ENCODE measurements at regions not wholly inside any gene's neighbourhood (a gene's known extent, or its start where the extent isn't known, plus 50 kb on each side); places are given as distances from the start of the nearest gene placed in this dataset.

- ChIA-PET POLR2A (ENCODE audit: unreplicated experiment) (no interaction called here), CTCF (no interaction called here)
- no peak overlapping the region for H3K9ac ChIP-seq (ENCODE audit: low read length)
- no peak for ATAC-seq
- H3F3A ChIP-seq (ENCODE audit: low read length, unreplicated experiment), result no peaks in the 10 kb centered on the region
- intact Hi-C loops (cut with micrococcal nuclease), result no loop called here
- no peak for DNase-seq
- H3K27ac ChIP-seq (ENCODE audit: low read length), result no peak overlapping the region
- no peaks in the 10 kb centered on the region for H3K36me3 ChIP-seq (ENCODE audit: low read depth, low read length)
- no peaks in the 10 kb centered on the region for H3K4me1 ChIP-seq (ENCODE audit: insufficient read depth, low read length)
- BruUV-seq (replicated peaks), result no TSS peak
- no peaks in the 10 kb centered on the region for H3K9me2 ChIP-seq (replicated peaks; ENCODE audit: low read length)
- no peaks in the 10 kb centered on the region for H3K27me3 ChIP-seq (ENCODE audit: low read length)
- no peaks in the 10 kb centered on the region for H3K79me2 ChIP-seq (ENCODE audit: low read length)
- H3K4me2 ChIP-seq (ENCODE audit: low read length), result no peak overlapping the region
- no peaks in the 10 kb centered on the region for H4K20me1 ChIP-seq (ENCODE audit: low read length)
- TF ChIP-seq EZH2 (IDR thresholded peaks at IDR 0.05; ENCODE audit: low read length, unreplicated experiment) (no peak), CTCF (conservative IDR thresholded peaks at IDR 0.05; ENCODE audit: low read depth, low read length) (no peak), EZH2phosphoT487 (IDR thresholded peaks at IDR 0.05; ENCODE audit: borderline replicate concordance, low read length) (no peak)
- no peaks in the 10 kb centered on the region for H3K9me3 ChIP-seq (ENCODE audit: low read length)
- H2AFZ ChIP-seq (ENCODE audit: low read length), result no peak overlapping the region
- no peak overlapping the region for H3K4me3 ChIP-seq (ENCODE audit: low read length)
Measured at GRCh38 chr6:91013511-91013910, 426.6 kb upstream of the MAP3K7 start.

- Histone ChIP-seq H3K4me2 (ENCODE audit: low read length) (no peak overlapping the region), H3K36me3 (ENCODE audit: low read depth, low read length) (no peaks in the 10 kb centered on the region), H3F3A (ENCODE audit: low read length, unreplicated experiment) (no peaks in the 10 kb centered on the region), H3K27me3 (ENCODE audit: low read length) (no peaks in the 10 kb centered on the region), H3K4me3 (ENCODE audit: low read length) (no peak overlapping the region), H3K9me2 (replicated peaks; ENCODE audit: low read length) (no peaks in the 10 kb centered on the region), H3K4me1 (ENCODE audit: insufficient read depth, low read length) (peaks cover 9% of the 10 kb centered on the region; the same call in 1 of the 2 replicates), H3K27ac (ENCODE audit: low read length) (no peak overlapping the region), H4K20me1 (ENCODE audit: low read length) (no peaks in the 10 kb centered on the region), H3K9me3 (ENCODE audit: low read length) (no peaks in the 10 kb centered on the region), H2AFZ (ENCODE audit: low read length) (no peak overlapping the region), H3K79me2 (ENCODE audit: low read length) (no peaks in the 10 kb centered on the region), H3K9ac (ENCODE audit: low read length) (no peak overlapping the region)
- ChIA-PET CTCF (no interaction called here), POLR2A (ENCODE audit: unreplicated experiment) (no interaction called here)
- no TSS peak for BruUV-seq (replicated peaks)
- intact Hi-C loops (cut with micrococcal nuclease), result no loop called here
- DNase-seq, result no peak
- ATAC-seq, result no peak
- TF ChIP-seq EZH2phosphoT487 (IDR thresholded peaks at IDR 0.05; ENCODE audit: borderline replicate concordance, low read length) (no peak), CTCF (conservative IDR thresholded peaks at IDR 0.05; ENCODE audit: low read depth, low read length) (no peak), EZH2 (IDR thresholded peaks at IDR 0.05; ENCODE audit: low read length, unreplicated experiment) (no peak)
Measured at GRCh38 chr6:90997076-90997475, 410.2 kb upstream of the MAP3K7 start.

- no peaks in the 10 kb centered on the region for H3K9me2 ChIP-seq (replicated peaks; ENCODE audit: low read length)
- ChIA-PET POLR2A (ENCODE audit: unreplicated experiment) (no interaction called here), CTCF (no interaction called here)
- BruUV-seq (replicated peaks), result no TSS peak
- H3K36me3 ChIP-seq (ENCODE audit: low read depth, low read length), result no peaks in the 10 kb centered on the region
- intact Hi-C loops (cut with micrococcal nuclease), result no loop called here
- ATAC-seq, result peak; percentile 77
- H3K4me3 ChIP-seq (ENCODE audit: low read length), result no peak overlapping the region
- TF ChIP-seq EZH2 (IDR thresholded peaks at IDR 0.05; ENCODE audit: low read length, unreplicated experiment) (no peak), EZH2phosphoT487 (IDR thresholded peaks at IDR 0.05; ENCODE audit: borderline replicate concordance, low read length) (no peak), CTCF (conservative IDR thresholded peaks at IDR 0.05; ENCODE audit: low read depth, low read length) (no peak)
- peaks cover 4% of the 10 kb centered on the region; the same call in 1 of the 2 replicates for H3K27me3 ChIP-seq (ENCODE audit: low read length)
- H3K4me1 ChIP-seq (ENCODE audit: insufficient read depth, low read length), result peaks cover 9% of the 10 kb centered on the region; the same call in 1 of the 2 replicates
- H3K9me3 ChIP-seq (ENCODE audit: low read length), result no peaks in the 10 kb centered on the region
- no peak overlapping the region for H3K4me2 ChIP-seq (ENCODE audit: low read length)
- no peaks in the 10 kb centered on the region for H3F3A ChIP-seq (ENCODE audit: low read length, unreplicated experiment)
- H3K27ac ChIP-seq (ENCODE audit: low read length), result no peak overlapping the region
- H3K79me2 ChIP-seq (ENCODE audit: low read length), result no peaks in the 10 kb centered on the region
- H4K20me1 ChIP-seq (ENCODE audit: low read length), result no peaks in the 10 kb centered on the region
- H3K9ac ChIP-seq (ENCODE audit: low read length), result no peak overlapping the region
- no peak overlapping the region for H2AFZ ChIP-seq (ENCODE audit: low read length)
- peak; percentile 61 for DNase-seq
Measured at GRCh38 chr6:90993770-90994169, 406.9 kb upstream of the MAP3K7 start.

All from PC-3 (cell line).